SHP77 (cell line): ENCODE measurements at regions not wholly inside any gene's neighbourhood (a gene's known extent, or its start where the extent isn't known, plus 50 kb on each side); places are given as distances from the start of the nearest gene placed in this dataset.

ENCODE experiments used
- DNase-seq, 2 experiments: peaks; one replicate each; lab custom pipeline; 2025; lab: John Stamatoyannopoulos, UW

- DNase-seq, result no peak
Observed at GRCh38 chr18:50475538-50476193, 84.2 kb upstream of the MAPK4 start.

- no peak for DNase-seq
Observed at GRCh38 chr18:50492097-50492496, 67.8 kb upstream of the MAPK4 start.

GRCh38 chr18:50494569-50494968 is 65.3 kb upstream of the MAPK4 start:
- no peak for DNase-seq

GRCh38 chr18:50506362-50506761 is 53.5 kb upstream of the MAPK4 start:
- no peak for DNase-seq

- no peak for DNase-seq
Observed at GRCh38 chr18:50507120-50507590, 52.7 kb upstream of the MAPK4 start.

GRCh38 chr18:50508228-50508627 is 51.7 kb upstream of the MAPK4 start:
- no peak for DNase-seq

GRCh38 chr18:50509012-50509411 is 50.9 kb upstream of the MAPK4 start:
- DNase-seq, result no peak
